Right lobe of liver (tissue), 4 donors: ENCODE measurements at regions not wholly inside any gene's neighbourhood (a gene's known extent, or its start where the extent isn't known, plus 50 kb on each side); places are given as distances from the start of the nearest gene placed in this dataset.

Source experiments
- CTCF ChIP-seq, 4 donors: fragments of 200-600 bp in 3 of 4; fragments of 450-650 bp in 1 of 4; IDR thresholded peaks; one replicate each; pipeline versions ENCODE4 v1.5.1 to v1.8.0; 2016 to 2022; ENCODE audit warnings: antibody characterized with exemption in 4 of 4, mild to moderate bottlenecking in 2 of 4
- POLR2A ChIP-seq: fragments of 450-650 bp; IDR thresholded peaks from one replicate; pipeline ENCODE4 v1.6.1; 2017; ENCODE audit warnings: antibody characterized with exemption, mild to moderate bottlenecking
- donor health status: DM: no; HTN: no; CAD: no.
- donor health status: DM: no; HTN: no; CAD: no.
- donor health status: DM: no; HTN: yes; CAD: no.

- TF ChIP-seq POLR2A (no peak), CTCF (IDR thresholded peaks at IDR 0.05) (no peak)
These were observed 253.2 kb downstream of the CEMIP2 start for GRCh38 chr9:71515107-71515506.
